ENCODE measurements at regions not wholly inside any gene's neighbourhood (a gene's known extent, or its start where the extent isn't known, plus 50 kb on each side); places are given as distances from the start of the nearest gene placed in this dataset.
"Not testable (repeated sequence)": the region's sequence is repeated elsewhere in the genome, so short reads cannot be mapped to it uniquely, and the experiment has no call there.

DNA sequence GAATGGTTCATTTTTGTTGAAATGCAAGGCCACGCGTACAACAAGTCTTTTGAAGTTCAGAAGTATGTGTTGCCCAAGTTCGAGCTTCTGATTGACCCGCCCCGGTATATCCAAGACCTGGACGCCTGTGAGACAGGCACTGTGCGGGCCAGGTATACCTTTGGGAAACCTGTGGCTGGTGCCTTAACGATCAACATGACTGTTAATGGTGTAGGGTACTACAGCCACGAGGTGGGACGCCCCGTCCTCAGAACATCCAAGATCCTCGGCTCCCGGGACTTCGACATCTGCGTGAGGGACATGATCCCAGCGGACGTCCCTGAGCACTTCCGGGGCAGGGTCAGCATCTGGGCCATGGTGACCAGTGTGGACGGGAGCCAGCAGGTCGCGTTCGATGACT lies 1246.9 kb upstream of the PHF14 start:
- H3K4me3 ChIP-seq (ENCODE audit: low read length); H3K4me1 ChIP-seq (ENCODE audit: insufficient read depth, low read length); H3K9me3 ChIP-seq (ENCODE audit: insufficient read depth, low read depth, low read length); H3K27me3 ChIP-seq (ENCODE audit: insufficient read depth, low read length); H3K9ac ChIP-seq (ENCODE audit: low read depth, low read length); H3K36me3 ChIP-seq (ENCODE audit: insufficient read depth, low read depth, low read length); H3K27ac ChIP-seq (ENCODE audit: low read length): not testable (repeated sequence)

- not testable (repeated sequence) for H3K4me1 ChIP-seq (ENCODE audit: insufficient read depth, low read length); H3K9ac ChIP-seq (ENCODE audit: low read depth, low read length); H3K9me3 ChIP-seq (ENCODE audit: insufficient read depth, low read depth, low read length); H3K27ac ChIP-seq (ENCODE audit: low read length); H3K27me3 ChIP-seq (ENCODE audit: insufficient read depth, low read length); H3K36me3 ChIP-seq (ENCODE audit: insufficient read depth, low read depth, low read length); H3K4me3 ChIP-seq (ENCODE audit: low read length)
Observed at GRCh38 chr7:9727467-9727869, 1246.2 kb upstream of the PHF14 start.

- not testable (repeated sequence) for H3K4me3 ChIP-seq (ENCODE audit: low read length); H3K27me3 ChIP-seq (ENCODE audit: insufficient read depth, low read length); H3K27ac ChIP-seq (ENCODE audit: low read length); H3K9me3 ChIP-seq (ENCODE audit: insufficient read depth, low read depth, low read length); H3K36me3 ChIP-seq (ENCODE audit: insufficient read depth, low read depth, low read length); H3K9ac ChIP-seq (ENCODE audit: low read depth, low read length); H3K4me1 ChIP-seq (ENCODE audit: insufficient read depth, low read length)
Observed at GRCh38 chr7:9728014-9728657, 1245.5 kb upstream of the PHF14 start.

DNA sequence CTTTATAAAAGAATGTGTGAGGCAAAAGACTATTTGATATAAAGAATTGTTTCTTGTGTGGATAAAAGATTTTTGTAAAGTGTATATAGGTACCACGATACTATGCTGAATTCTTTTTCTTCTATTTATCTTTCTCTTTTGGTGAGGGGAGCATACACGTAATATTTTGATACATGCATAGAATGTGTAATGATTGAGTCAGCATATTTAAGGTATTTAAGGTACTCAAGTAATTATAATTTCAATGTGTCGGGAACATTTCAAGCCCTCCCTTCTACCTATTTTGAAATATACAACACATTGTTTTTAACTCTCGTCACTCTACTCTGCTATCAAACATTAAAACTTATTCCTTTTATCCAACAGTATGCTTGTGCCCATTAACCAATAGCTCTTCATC lies 1221.6 kb upstream of the PHF14 start:
- Histone ChIP-seq H3K4me1 (ENCODE audit: insufficient read depth, low read length) (no peaks in the 10 kb centered on the region), H3K9me3 (ENCODE audit: insufficient read depth, low read depth, low read length) (no peaks in the 10 kb centered on the region), H3K36me3 (ENCODE audit: insufficient read depth, low read depth, low read length) (no peaks in the 10 kb centered on the region), H3K27me3 (ENCODE audit: insufficient read depth, low read length) (no peaks in the 10 kb centered on the region), H3K27ac (ENCODE audit: low read length) (no peak overlapping the region), H3K4me3 (ENCODE audit: low read length) (no peak overlapping the region), H3K9ac (ENCODE audit: low read depth, low read length) (no peak overlapping the region)

GRCh38 chr7:9761224-9761623 lies 1212.4 kb upstream of the PHF14 start:
- Histone ChIP-seq H3K4me3 (ENCODE audit: low read length) (no peak overlapping the region), H3K4me1 (ENCODE audit: insufficient read depth, low read length) (no peaks in the 10 kb centered on the region), H3K36me3 (ENCODE audit: insufficient read depth, low read depth, low read length) (no peaks in the 10 kb centered on the region), H3K27ac (ENCODE audit: low read length) (no peak overlapping the region), H3K27me3 (ENCODE audit: insufficient read depth, low read length) (no peaks in the 10 kb centered on the region), H3K9me3 (ENCODE audit: insufficient read depth, low read depth, low read length) (no peaks in the 10 kb centered on the region), H3K9ac (ENCODE audit: low read depth, low read length) (no peak overlapping the region)

DNA sequence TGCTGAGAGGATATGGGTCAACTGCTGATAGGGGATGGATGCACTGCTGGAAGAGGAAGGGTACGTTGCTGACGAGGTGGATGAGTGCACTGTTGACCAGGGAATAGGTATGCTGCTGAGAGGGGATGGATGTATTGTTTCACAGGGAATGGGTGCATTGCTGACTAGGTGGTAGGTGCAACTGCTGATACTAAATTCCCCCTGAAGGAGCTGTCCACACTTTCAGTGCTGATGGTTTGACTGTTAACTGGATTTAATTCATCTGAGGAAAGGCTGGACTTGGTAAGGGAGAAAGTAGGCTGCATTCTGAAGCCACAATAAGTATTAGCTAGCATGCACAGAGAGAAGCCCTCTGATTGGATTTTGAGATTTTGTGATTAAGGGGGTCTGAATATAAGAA lies 1196.8 kb upstream of the PHF14 start:
- H3K4me3 ChIP-seq (ENCODE audit: low read length), result no peak overlapping the region
- H3K9me3 ChIP-seq (ENCODE audit: insufficient read depth, low read depth, low read length), result no peaks in the 10 kb centered on the region
- H3K27ac ChIP-seq (ENCODE audit: low read length), result no peak overlapping the region
- no peaks in the 10 kb centered on the region for H3K4me1 ChIP-seq (ENCODE audit: insufficient read depth, low read length)
- no peak overlapping the region for H3K9ac ChIP-seq (ENCODE audit: low read depth, low read length)
- H3K27me3 ChIP-seq (ENCODE audit: insufficient read depth, low read length), result no peaks in the 10 kb centered on the region
- H3K36me3 ChIP-seq (ENCODE audit: insufficient read depth, low read depth, low read length), result no peaks in the 10 kb centered on the region

GRCh38 chr7:9778367-9778766 lies 1195.3 kb upstream of the PHF14 start:
- Histone ChIP-seq H3K36me3 (ENCODE audit: insufficient read depth, low read depth, low read length) (no peaks in the 10 kb centered on the region), H3K9me3 (ENCODE audit: insufficient read depth, low read depth, low read length) (no peaks in the 10 kb centered on the region), H3K4me1 (ENCODE audit: insufficient read depth, low read length) (no peaks in the 10 kb centered on the region), H3K4me3 (ENCODE audit: low read length) (no peak overlapping the region), H3K9ac (ENCODE audit: low read depth, low read length) (no peak overlapping the region), H3K27ac (ENCODE audit: low read length) (no peak overlapping the region), H3K27me3 (ENCODE audit: insufficient read depth, low read length) (no peaks in the 10 kb centered on the region)

- Histone ChIP-seq H3K4me1 (ENCODE audit: insufficient read depth, low read length) (no peaks in the 10 kb centered on the region), H3K27me3 (ENCODE audit: insufficient read depth, low read length) (no peaks in the 10 kb centered on the region), H3K27ac (ENCODE audit: low read length) (no peak overlapping the region), H3K4me3 (ENCODE audit: low read length) (no peak overlapping the region), H3K9me3 (ENCODE audit: insufficient read depth, low read depth, low read length) (no peaks in the 10 kb centered on the region), H3K36me3 (ENCODE audit: insufficient read depth, low read depth, low read length) (no peaks in the 10 kb centered on the region), H3K9ac (ENCODE audit: low read depth, low read length) (no peak overlapping the region)
Observed at GRCh38 chr7:9781710-9782109, 1192.0 kb upstream of the PHF14 start.

DNA sequence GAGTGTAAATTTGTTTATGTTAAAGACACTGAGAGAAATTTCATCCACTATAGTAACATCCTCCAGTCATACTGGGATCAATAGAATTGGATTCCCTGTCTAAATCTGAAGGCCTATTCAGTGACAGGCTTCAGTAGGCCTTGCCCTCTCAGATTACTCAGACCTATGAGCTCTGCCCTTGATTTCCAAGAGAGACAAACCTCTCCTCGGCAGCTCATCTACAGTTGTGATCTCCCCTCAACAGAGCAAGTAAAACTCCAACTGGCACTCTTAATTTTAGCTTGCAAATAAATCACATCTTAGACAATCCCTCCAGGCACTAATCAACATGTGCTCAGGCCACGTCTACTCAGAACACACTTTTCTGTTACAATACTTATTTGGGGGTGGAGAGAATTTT lies 1191.4 kb upstream of the PHF14 start:
- Histone ChIP-seq H3K4me1 (ENCODE audit: insufficient read depth, low read length) (no peaks in the 10 kb centered on the region), H3K9ac (ENCODE audit: low read depth, low read length) (no peak overlapping the region), H3K36me3 (ENCODE audit: insufficient read depth, low read depth, low read length) (no peaks in the 10 kb centered on the region), H3K4me3 (ENCODE audit: low read length) (no peak overlapping the region), H3K9me3 (ENCODE audit: insufficient read depth, low read depth, low read length) (no peaks in the 10 kb centered on the region), H3K27ac (ENCODE audit: low read length) (no peak overlapping the region), H3K27me3 (ENCODE audit: insufficient read depth, low read length) (no peaks in the 10 kb centered on the region)

- Histone ChIP-seq H3K27me3 (ENCODE audit: insufficient read depth, low read length) (no peaks in the 10 kb centered on the region), H3K9ac (ENCODE audit: low read depth, low read length) (no peak overlapping the region), H3K4me1 (ENCODE audit: insufficient read depth, low read length) (no peaks in the 10 kb centered on the region), H3K4me3 (ENCODE audit: low read length) (no peak overlapping the region), H3K27ac (ENCODE audit: low read length) (no peak overlapping the region), H3K36me3 (ENCODE audit: insufficient read depth, low read depth, low read length) (no peaks in the 10 kb centered on the region), H3K9me3 (ENCODE audit: insufficient read depth, low read depth, low read length) (no peaks in the 10 kb centered on the region)
Observed at GRCh38 chr7:9785211-9785610, 1188.5 kb upstream of the PHF14 start.

GRCh38 chr7:9796241-9796640 lies 1177.4 kb upstream of the PHF14 start:
- no peaks in the 10 kb centered on the region for H3K9me3 ChIP-seq (ENCODE audit: insufficient read depth, low read depth, low read length)
- H3K4me3 ChIP-seq (ENCODE audit: low read length), result no peak overlapping the region
- no peak overlapping the region for H3K9ac ChIP-seq (ENCODE audit: low read depth, low read length)
- H3K36me3 ChIP-seq (ENCODE audit: insufficient read depth, low read depth, low read length), result no peaks in the 10 kb centered on the region
- no peaks in the 10 kb centered on the region for H3K4me1 ChIP-seq (ENCODE audit: insufficient read depth, low read length)
- H3K27me3 ChIP-seq (ENCODE audit: insufficient read depth, low read length), result no peaks in the 10 kb centered on the region
- H3K27ac ChIP-seq (ENCODE audit: low read length), result no peak overlapping the region

DNA sequence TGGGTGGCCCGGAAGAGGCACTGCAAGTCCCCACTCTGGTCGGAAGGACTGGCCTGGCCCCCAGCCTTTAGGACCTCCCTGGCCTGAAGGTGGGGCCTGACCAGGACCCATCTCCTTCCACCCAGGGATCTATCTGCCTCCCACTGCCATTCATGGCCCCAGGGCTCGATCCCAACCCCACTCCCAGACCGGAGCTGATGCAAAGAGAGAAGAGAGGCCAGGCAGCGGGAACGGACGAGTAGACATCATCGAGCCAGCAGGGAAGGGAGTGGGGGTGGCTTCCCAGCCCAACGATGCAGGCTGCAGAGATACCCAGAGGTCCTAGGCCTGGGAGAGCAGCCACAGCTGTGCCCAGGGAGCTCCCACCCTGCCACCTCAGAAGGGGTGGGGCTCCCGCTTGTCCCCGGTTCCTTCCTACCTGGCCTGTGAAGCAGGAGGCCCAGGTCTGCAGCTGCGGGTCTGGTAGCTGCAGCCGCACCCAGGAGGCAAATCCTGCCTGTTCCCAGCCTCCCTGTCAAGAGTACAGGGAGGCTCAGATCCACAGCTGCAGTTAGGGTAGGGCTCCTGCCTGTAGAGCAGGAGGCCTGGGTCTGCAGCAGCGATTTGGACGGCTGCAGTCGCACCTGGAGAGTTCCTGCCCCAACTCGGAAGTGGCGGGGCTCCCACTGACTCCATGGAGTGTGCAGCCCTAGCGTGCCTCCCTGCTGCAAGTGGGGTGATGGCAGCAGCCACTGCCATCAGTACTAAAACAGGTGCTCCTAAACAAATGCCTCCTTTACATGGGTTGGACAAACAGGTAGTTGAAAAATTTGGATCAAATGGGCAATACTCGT lies 1151.0 kb upstream of the PHF14 start:
- no peak overlapping the region for H3K27ac ChIP-seq (ENCODE audit: low read length)
- no peaks in the 10 kb centered on the region for H3K4me1 ChIP-seq (ENCODE audit: insufficient read depth, low read length)
- H3K9ac ChIP-seq (ENCODE audit: low read depth, low read length), result no peak overlapping the region
- H3K9me3 ChIP-seq (ENCODE audit: insufficient read depth, low read depth, low read length), result no peaks in the 10 kb centered on the region
- H3K27me3 ChIP-seq (ENCODE audit: insufficient read depth, low read length), result no peaks in the 10 kb centered on the region
- H3K4me3 ChIP-seq (ENCODE audit: low read length), result no peak overlapping the region
- H3K36me3 ChIP-seq (ENCODE audit: insufficient read depth, low read depth, low read length), result no peaks in the 10 kb centered on the region

Measured in iPS-20b (cell line).